HCT116 (cell line): ENCODE measurements at regions not wholly inside any gene's neighbourhood (a gene's known extent, or its start where the extent isn't known, plus 50 kb on each side); places are given as distances from the start of the nearest gene placed in this dataset.

ENCODE experiments used
- ATAC-seq: fragments of 200-7000 bp; cut with Tn5 transposase; 2 replicates; pipeline ENCODE4 v1.9.1; 2020; ENCODE audit warnings: mild to moderate bottlenecking, moderate library complexity
- BruUV-seq: library from RNA; stranded (reverse); fragments of 400-500 nt; replicated peaks from 2 replicates; lab custom pipeline; 2021; lab: Mats Ljungman, UMichigan
- CTCF ChIA-PET: fragments of 300-600 bp; sonication (Branson Sonifier 250); formaldehyde crosslinking; loops from one replicate; lab custom pipeline; 2021; ENCODE audit warnings: antibody characterized with exemption; lab: Charles Lee
- POLR2A ChIA-PET: fragments of 300-600, 350-600 bp; sonication (Branson Sonifier 250); formaldehyde crosslinking; loops from one replicate; lab custom pipeline; 2021; ENCODE audit warnings: antibody characterized with exemption; lab: Charles Lee
- RAD21 ChIA-PET, 2 experiments: fragments of 300-600 bp; sonication (Branson Sonifier 250); formaldehyde crosslinking; loops; one replicate each; lab custom pipeline; 2023; ENCODE audit warnings: low total read pairs in 2 of 2; ENCODE audit not compliant: uncharacterized antibody in 2 of 2, unreplicated experiment in 2 of 2, low non-redundant PET in 1 of 2; lab: Charles Lee
- DNase-seq: peaks from one replicate; pipeline ENCODE4 v3.0.0-alpha.2; 2010; ENCODE audit warnings: low read depth, low spot score
- H2AFZ ChIP-seq: fragments of 200-600 bp; shearing (Covaris generic), sonication (generic); 2 replicates; pipeline ENCODE4 v1.6.1; 2017; ENCODE audit warnings: low read depth, mixed run types, mixed read lengths, antibody characterized with exemption, low read length; ENCODE audit not compliant: poor library complexity, severe bottlenecking
- H3K27ac ChIP-seq: 2 replicates; pipeline ENCODE4 v1.5.1; 2012; ENCODE audit warnings: low read depth, low read length
- H3K27me3 ChIP-seq: fragments of 200-600 bp; sonication (generic); 2 replicates; pipeline ENCODE4 v1.6.1; 2016; ENCODE audit warnings: mixed run types, low read length, mixed read lengths; ENCODE audit not compliant: insufficient read depth
- H3K36me3 ChIP-seq, 2 experiments: fragments of 200-500 bp in 1 of 2; fragments of 200-600 bp in 1 of 2; sonication (Bioruptor generic) in 1 of 2; sonication (generic) in 1 of 2; 2 replicates each; pipeline versions ENCODE4 v1.5.1 to v1.6.1; 2014 to 2016; ENCODE audit warnings: low read length in 2 of 2, inconsistent platforms in 1 of 2, mixed read lengths in 1 of 2, mixed run types in 1 of 2; ENCODE audit not compliant: insufficient read depth in 2 of 2, control insufficient read depth in 1 of 2
- H3K4me1 ChIP-seq, 2 experiments: fragments of 200-600 bp in 1 of 2; sonication (generic) in 1 of 2; 2 replicates each; pipeline versions ENCODE4 v1.5.1 to v1.6.1; 2012 to 2017; ENCODE audit warnings: low read length in 2 of 2, inconsistent platforms in 1 of 2, mild to moderate bottlenecking in 1 of 2, mixed read lengths in 1 of 2, mixed run types in 1 of 2, moderate library complexity in 1 of 2; ENCODE audit not compliant: insufficient read depth in 2 of 2, control insufficient read depth in 1 of 2
- H3K4me2 ChIP-seq: fragments of 200-600 bp; sonication (generic); 2 replicates; pipeline ENCODE4 v1.6.1; 2017; ENCODE audit warnings: mixed run types, low read length, mixed read lengths
- H3K4me3 ChIP-seq, 2 experiments: fragments of 200-600 bp in 1 of 2; sonication (generic) in 1 of 2; replicated peaks in 1 of 2; 2 replicates each; pipeline ENCODE4 v1.5.1; 2011 to 2016; ENCODE audit warnings: low read length in 2 of 2, control low read depth in 1 of 2, low read depth in 1 of 2, mild to moderate bottlenecking in 1 of 2, mixed read lengths in 1 of 2, mixed run types in 1 of 2
- H3K79me2 ChIP-seq: fragments of 200-600 bp; sonication (generic); 2 replicates; pipeline ENCODE4 v1.6.1; 2017; ENCODE audit warnings: mild to moderate bottlenecking, mixed run types, low read length, moderate library complexity, mixed read lengths; ENCODE audit not compliant: insufficient read depth
- H3K9ac ChIP-seq: fragments of 200-600 bp; sonication (generic); 2 replicates; pipeline ENCODE4 v1.6.1; 2016; ENCODE audit warnings: low read length, mixed read lengths
- H3K9me2 ChIP-seq: fragments of 200-600 bp; sonication (generic), shearing (Covaris generic); 2 replicates; pipeline ENCODE4 v1.6.1; 2017; ENCODE audit warnings: mixed run types, mild to moderate bottlenecking, moderate library complexity; ENCODE audit not compliant: insufficient read depth
- H3K9me3 ChIP-seq, 2 experiments: fragments of 200-500 bp in 1 of 2; fragments of 200-600 bp in 1 of 2; sonication (Bioruptor generic) in 1 of 2; sonication (generic) in 1 of 2; 2 replicates each; pipeline ENCODE4 v1.6.1; 2014 to 2017; ENCODE audit warnings: low read length in 2 of 2, mixed read lengths in 2 of 2, inconsistent platforms in 1 of 2, low read depth in 1 of 2, mild to moderate bottlenecking in 1 of 2, mixed run types in 1 of 2, moderate library complexity in 1 of 2; ENCODE audit not compliant: control insufficient read depth in 1 of 2, insufficient read depth in 1 of 2
- H4K20me1 ChIP-seq: fragments of 200-600 bp; sonication (generic), shearing (Covaris generic); 2 replicates; pipeline ENCODE4 v1.6.1; 2017; ENCODE audit warnings: mixed run types, mild to moderate bottlenecking, moderate library complexity; ENCODE audit not compliant: insufficient read depth
- CEBPB ChIP-seq: IDR thresholded peaks from 2 replicates; pipeline ENCODE4 v1.6.1; 2012; ENCODE audit warnings: low read depth
- EGR1 ChIP-seq: IDR thresholded peaks from 2 replicates; pipeline ENCODE4 v1.6.1; 2012; ENCODE audit warnings: low read depth
- REST ChIP-seq: IDR thresholded peaks from 2 replicates; pipeline ENCODE4 v1.6.1; 2012; ENCODE audit warnings: low read depth
- SIN3A ChIP-seq: IDR thresholded peaks from 2 replicates; pipeline ENCODE4 v1.6.1; 2012; ENCODE audit warnings: low read depth
- SP1 ChIP-seq: IDR thresholded peaks from 2 replicates; pipeline ENCODE4 v1.6.1; 2012; ENCODE audit warnings: low read depth
- SRF ChIP-seq: IDR thresholded peaks from 2 replicates; pipeline ENCODE4 v1.6.1; 2012; ENCODE audit warnings: low read depth
- ZFX ChIP-seq: fragments of 450-650 bp; IDR thresholded peaks from 2 replicates; pipeline ENCODE4 v1.6.1; 2017
- ZNF274 ChIP-seq: fragments of 200-500 bp; sonication (Bioruptor generic); IDR thresholded peaks from 2 replicates; pipeline ENCODE4 v1.6.1; 2014; ENCODE audit warnings: mild to moderate bottlenecking, low read depth, low read length, inconsistent platforms
- intact Hi-C: fragments of 100-400 bp; cut with micrococcal nuclease; formaldehyde crosslinking; loops from 2 replicates; pipeline ENCODE4 v1.10.0; 2022
- TF ChIP-seq, protein P1 (sequence below): IDR thresholded peaks from 2 replicates; pipeline ENCODE4 v1.6.1; 2012

- TF ChIP-seq SP1 = no peak
- no peak for TF ChIP-seq EGR1
- TF ChIP-seq, protein P1, sequence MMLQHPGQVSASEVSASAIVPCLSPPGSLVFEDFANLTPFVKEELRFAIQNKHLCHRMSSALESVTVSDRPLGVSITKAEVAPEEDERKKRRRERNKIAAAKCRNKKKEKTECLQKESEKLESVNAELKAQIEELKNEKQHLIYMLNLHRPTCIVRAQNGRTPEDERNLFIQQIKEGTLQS = no peak
- TF ChIP-seq SIN3A = no peak
Measured at GRCh38 chr2:103618112-103618511, 856.3 kb downstream of the TMEM182 start (continued).

DNA sequence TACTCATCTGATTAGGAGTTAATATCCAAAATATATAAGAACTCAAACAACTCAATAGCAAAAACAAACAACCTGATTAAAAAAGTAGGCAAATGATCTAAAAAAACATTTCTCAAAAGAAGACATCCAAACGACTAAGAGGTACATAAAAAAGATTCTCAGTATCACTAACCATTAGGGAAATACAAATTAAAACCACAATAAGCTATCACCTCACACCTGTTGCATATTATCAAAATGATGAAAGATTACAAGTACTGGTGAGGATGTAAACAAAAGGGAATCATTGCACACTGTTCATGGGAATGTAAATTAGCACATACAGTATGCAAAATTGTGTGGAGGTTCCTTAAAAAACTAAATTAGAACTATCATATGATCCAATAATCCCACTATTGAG lies 865.5 kb downstream of the TMEM182 start:
- DNase-seq (no peak), ATAC-seq (no peak)
- Histone ChIP-seq H4K20me1 (no peaks in the 10 kb centered on the region), H3K9ac (no peak overlapping the region), H3K36me3 (no peaks in the 10 kb centered on the region), H3K4me1 (no peaks in the 10 kb centered on the region), H3K4me3 (no peak overlapping the region), H3K79me2 (no peaks in the 10 kb centered on the region), H3K27me3 (no peaks in the 10 kb centered on the region), H3K27ac (no peak overlapping the region), H3K9me2 (no peaks in the 10 kb centered on the region), H3K4me2 (no peak overlapping the region), H3K9me3 (peaks cover 3 to 21% of the 10 kb centered on the region in 2 experiments; a peak in 2 of 4 replicates), H2AFZ (no peak overlapping the region)
- BruUV-seq = no TSS peak
- intact Hi-C loops = no loop called here
- RAD21 ChIA-PET = no interaction called here
- CTCF ChIA-PET = no interaction called here
- no peak for TF ChIP-seq ZFX
- TF ChIP-seq ZNF274 = no peak
- TF ChIP-seq CEBPB = no peak
- TF ChIP-seq SP1 = no peak
- TF ChIP-seq SRF = no peak
- TF ChIP-seq REST = no peak
- POLR2A ChIA-PET = no interaction called here
